Lower lobe of right lung (tissue), 2 donors: ENCODE measurements at regions not wholly inside any gene's neighbourhood (a gene's known extent, or its start where the extent isn't known, plus 50 kb on each side); places are given as distances from the start of the nearest gene placed in this dataset.

ENCODE experiments used
- ATAC-seq, 2 donors: fragments of 200-7000 bp; cut with Tn5 transposase; one replicate each; pipeline ENCODE4 v1.9.1; 2020 to 2022; ENCODE audit warnings: mild to moderate bottlenecking in 2 of 2, moderate library complexity in 2 of 2
- DNase-seq: peaks from one replicate; pipeline ENCODE4 v3.0.0-alpha.2; 2020
- H3K27ac ChIP-seq: fragments of 200-600 bp; one replicate; pipeline ENCODE4 v1.8.0; 2022
- H3K27me3 ChIP-seq: fragments of 200-600 bp; one replicate; pipeline ENCODE4 v1.8.0; 2022; ENCODE audit warnings: low read depth
- H3K36me3 ChIP-seq: fragments of 200-600 bp; one replicate; pipeline ENCODE4 v1.8.0; 2022; ENCODE audit warnings: mild to moderate bottlenecking
- H3K4me1 ChIP-seq: fragments of 200-600 bp; one replicate; pipeline ENCODE4 v1.8.0; 2022
- H3K4me3 ChIP-seq: fragments of 200-600 bp; one replicate; pipeline ENCODE4 v1.8.0; 2022; ENCODE audit warnings: mild to moderate bottlenecking
- H3K9me3 ChIP-seq: fragments of 200-600 bp; one replicate; pipeline ENCODE4 v1.8.0; 2022
- intact Hi-C: fragments of 100-400 bp; cut with DNase I; formaldehyde crosslinking; loops from one replicate; pipeline ENCODE4 v1.11.0; 2022
- TF ChIP-seq, protein P1 (sequence below): fragments of 200-600 bp; IDR thresholded peaks from one replicate; pipeline ENCODE4 v1.8.0; 2022; ENCODE audit warnings: antibody characterized with exemption, mild to moderate bottlenecking
- donor health status: DM: no; HTN: yes; CAD: no; lungs with severe emphysema.

DNA sequence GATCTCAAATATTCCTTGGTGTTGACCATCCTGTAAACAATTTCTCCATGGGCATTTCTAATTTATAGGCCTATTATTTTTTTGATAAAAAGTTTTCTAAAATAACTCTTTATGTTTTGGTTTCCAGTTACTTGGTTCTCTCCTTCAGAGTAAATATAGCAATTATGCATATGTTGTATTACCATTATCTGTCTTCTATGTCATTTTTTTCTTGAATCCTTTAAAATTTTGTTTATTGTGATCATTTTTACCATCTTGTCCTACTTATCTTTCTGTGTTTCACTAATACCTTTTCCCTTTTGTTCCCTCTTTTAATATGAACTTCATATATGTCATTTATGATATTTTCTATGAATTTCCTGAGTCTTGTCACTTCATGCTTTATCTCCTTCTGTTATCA is 341.1 kb downstream of the PDCD6IP start:
- Histone ChIP-seq H3K4me1 (no peaks in the 10 kb centered on the region), H3K27ac (no peak overlapping the region), H3K4me3 (no peak overlapping the region), H3K27me3 (no peaks in the 10 kb centered on the region), H3K9me3 (peaks cover 5% of the 10 kb centered on the region), H3K36me3 (no peaks in the 10 kb centered on the region)
- intact Hi-C loops = no loop called here
- DNase-seq (no peak), ATAC-seq (no peak)
- TF ChIP-seq, protein P1, sequence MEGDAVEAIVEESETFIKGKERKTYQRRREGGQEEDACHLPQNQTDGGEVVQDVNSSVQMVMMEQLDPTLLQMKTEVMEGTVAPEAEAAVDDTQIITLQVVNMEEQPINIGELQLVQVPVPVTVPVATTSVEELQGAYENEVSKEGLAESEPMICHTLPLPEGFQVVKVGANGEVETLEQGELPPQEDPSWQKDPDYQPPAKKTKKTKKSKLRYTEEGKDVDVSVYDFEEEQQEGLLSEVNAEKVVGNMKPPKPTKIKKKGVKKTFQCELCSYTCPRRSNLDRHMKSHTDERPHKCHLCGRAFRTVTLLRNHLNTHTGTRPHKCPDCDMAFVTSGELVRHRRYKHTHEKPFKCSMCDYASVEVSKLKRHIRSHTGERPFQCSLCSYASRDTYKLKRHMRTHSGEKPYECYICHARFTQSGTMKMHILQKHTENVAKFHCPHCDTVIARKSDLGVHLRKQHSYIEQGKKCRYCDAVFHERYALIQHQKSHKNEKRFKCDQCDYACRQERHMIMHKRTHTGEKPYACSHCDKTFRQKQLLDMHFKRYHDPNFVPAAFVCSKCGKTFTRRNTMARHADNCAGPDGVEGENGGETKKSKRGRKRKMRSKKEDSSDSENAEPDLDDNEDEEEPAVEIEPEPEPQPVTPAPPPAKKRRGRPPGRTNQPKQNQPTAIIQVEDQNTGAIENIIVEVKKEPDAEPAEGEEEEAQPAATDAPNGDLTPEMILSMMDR = no peak

DNA sequence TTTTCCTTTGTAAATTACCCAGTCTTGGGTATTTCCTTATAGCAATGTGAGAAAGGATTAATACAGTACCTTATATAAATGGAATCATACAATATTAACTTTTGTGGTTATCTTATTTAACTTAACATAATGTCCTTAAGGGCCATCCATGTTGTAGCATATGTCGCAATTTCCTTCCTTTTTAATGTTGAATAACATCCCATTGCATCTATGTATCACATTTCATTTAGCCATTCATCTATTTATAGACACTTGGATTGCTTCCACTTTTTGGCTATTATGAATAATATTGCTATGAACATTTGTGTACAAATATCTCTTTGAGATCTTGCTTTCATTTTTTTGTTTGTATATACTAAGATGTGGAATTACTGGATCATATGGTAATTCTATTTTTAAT is 342.2 kb downstream of the PDCD6IP start:
- Histone ChIP-seq H3K36me3 (no peaks in the 10 kb centered on the region), H3K9me3 (no peaks in the 10 kb centered on the region), H3K4me3 (no peak overlapping the region), H3K27ac (no peak overlapping the region), H3K4me1 (no peaks in the 10 kb centered on the region), H3K27me3 (no peaks in the 10 kb centered on the region)
- no peak for ATAC-seq
- TF ChIP-seq, protein P1 = no peak
- intact Hi-C loops = no loop called here
- no peak for DNase-seq

DNA sequence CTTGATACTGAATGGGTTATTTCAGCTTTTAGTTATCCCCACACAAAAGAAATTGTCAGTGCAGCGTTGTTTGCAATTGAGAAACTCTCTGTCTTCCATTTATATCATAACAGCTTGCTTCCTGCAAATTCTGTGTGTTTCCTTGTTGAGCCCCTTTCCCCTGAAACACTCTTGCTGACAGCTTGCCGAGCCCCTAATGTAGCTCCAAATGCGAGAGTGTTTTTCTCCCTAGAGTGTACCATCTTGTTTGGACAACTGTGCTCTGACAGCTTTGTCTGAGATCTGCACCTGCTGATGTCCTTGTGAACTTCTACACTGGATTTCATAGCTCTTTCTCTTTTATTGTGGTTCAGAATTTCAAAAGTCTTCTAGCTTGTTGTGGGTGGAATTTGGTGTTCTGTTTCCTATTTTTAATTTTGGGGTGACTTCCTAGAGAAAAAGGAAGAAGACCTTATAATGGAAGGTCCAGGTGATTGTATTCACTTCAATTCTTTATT is 343.5 kb downstream of the PDCD6IP start:
- TF ChIP-seq, protein P1 = no peak
- intact Hi-C loops = no loop called here
- ATAC-seq (no peak), DNase-seq (no peak)
- H3K4me3 ChIP-seq = no peak overlapping the region
- H3K9me3 ChIP-seq = no peaks in the 10 kb centered on the region
- H3K36me3 ChIP-seq = no peaks in the 10 kb centered on the region
- H3K27me3 ChIP-seq = no peaks in the 10 kb centered on the region
- H3K4me1 ChIP-seq = no peaks in the 10 kb centered on the region
- no peak overlapping the region for H3K27ac ChIP-seq

DNA sequence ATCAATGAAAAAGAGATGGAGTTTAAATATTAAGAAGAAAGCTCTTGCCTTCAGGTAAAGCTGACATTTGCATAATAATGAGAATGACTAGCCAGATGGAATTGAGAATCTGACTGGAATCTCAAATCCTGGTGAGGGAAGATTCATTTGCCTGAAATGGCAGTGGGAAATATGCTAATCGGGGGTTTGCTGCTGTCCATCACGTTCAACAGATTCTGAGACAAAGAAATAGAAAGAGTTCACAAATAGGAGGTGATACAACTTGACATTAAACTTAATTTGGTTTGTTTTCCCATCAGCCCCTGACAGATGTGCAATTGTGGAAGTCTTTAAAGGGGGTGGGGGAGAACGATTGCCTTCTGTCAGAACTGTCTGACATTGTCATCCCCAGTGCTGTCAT is 347.4 kb downstream of the PDCD6IP start:
- no peak overlapping the region for H3K27ac ChIP-seq
- TF ChIP-seq, protein P1 = no peak
- intact Hi-C loops = no loop called here
- no peaks in the 10 kb centered on the region for H3K36me3 ChIP-seq
- H3K9me3 ChIP-seq = no peaks in the 10 kb centered on the region
- DNase-seq (no peak), ATAC-seq (no peak)
- H3K4me1 ChIP-seq = no peaks in the 10 kb centered on the region
- H3K27me3 ChIP-seq = no peaks in the 10 kb centered on the region
- no peak overlapping the region for H3K4me3 ChIP-seq

DNA sequence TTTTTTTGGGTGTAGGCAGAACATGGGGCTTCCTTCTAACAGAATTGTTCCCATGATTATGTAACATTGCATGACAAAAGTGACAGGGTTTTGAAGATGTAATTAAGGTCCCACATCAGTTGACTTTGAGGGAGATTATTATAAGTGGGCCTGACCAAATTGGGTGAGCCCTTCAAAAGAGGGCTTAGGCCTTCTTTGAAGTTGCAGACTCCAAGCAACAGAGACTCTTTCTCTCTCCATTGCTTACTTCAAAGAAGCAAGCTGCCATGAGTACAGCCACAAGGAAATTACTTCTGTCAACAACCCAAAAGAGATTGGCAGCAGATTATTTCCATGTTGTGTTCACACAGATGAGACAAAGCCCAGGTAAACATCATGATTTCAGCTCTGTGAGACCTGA is 348.2 kb downstream of the PDCD6IP start:
- no peak for ATAC-seq
- H3K36me3 ChIP-seq = no peaks in the 10 kb centered on the region
- intact Hi-C loops = no loop called here
- no peaks in the 10 kb centered on the region for H3K9me3 ChIP-seq
- H3K27ac ChIP-seq = no peak overlapping the region
- H3K27me3 ChIP-seq = no peaks in the 10 kb centered on the region
- H3K4me3 ChIP-seq = no peak overlapping the region
- DNase-seq = no peak
- no peaks in the 10 kb centered on the region for H3K4me1 ChIP-seq
- TF ChIP-seq, protein P1 = no peak

DNA sequence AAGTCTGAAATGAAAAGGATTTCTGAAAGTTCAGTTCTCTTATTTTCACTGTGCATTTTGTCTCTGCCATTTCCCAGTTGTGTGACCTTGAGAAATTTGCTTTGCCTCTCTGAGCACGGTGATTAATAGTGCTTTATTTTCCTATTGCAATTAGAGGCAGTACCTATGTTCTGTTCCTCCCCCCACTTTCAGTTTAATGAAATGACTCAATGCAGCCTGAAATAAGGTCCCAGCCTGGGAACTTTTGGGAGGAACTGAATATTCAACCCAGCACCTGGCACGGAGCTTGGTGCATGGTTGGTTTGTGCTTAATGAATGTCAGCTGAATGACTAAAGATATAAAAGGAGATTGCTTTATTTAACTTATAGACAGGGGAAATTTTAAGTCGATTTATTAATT is 352.6 kb downstream of the PDCD6IP start:
- no peaks in the 10 kb centered on the region for H3K36me3 ChIP-seq
- H3K4me3 ChIP-seq = no peak overlapping the region
- no peak for ATAC-seq
- H3K27ac ChIP-seq = no peak overlapping the region
- intact Hi-C loops = no loop called here
- no peaks in the 10 kb centered on the region for H3K4me1 ChIP-seq
- TF ChIP-seq, protein P1 = no peak
- no peak for DNase-seq
- no peaks in the 10 kb centered on the region for H3K27me3 ChIP-seq
- H3K9me3 ChIP-seq = no peaks in the 10 kb centered on the region
